ENCODE measurements at regions not wholly inside any gene's neighbourhood (a gene's known extent, or its start where the extent isn't known, plus 50 kb on each side); places are given as distances from the start of the nearest gene placed in this dataset.

DNA sequence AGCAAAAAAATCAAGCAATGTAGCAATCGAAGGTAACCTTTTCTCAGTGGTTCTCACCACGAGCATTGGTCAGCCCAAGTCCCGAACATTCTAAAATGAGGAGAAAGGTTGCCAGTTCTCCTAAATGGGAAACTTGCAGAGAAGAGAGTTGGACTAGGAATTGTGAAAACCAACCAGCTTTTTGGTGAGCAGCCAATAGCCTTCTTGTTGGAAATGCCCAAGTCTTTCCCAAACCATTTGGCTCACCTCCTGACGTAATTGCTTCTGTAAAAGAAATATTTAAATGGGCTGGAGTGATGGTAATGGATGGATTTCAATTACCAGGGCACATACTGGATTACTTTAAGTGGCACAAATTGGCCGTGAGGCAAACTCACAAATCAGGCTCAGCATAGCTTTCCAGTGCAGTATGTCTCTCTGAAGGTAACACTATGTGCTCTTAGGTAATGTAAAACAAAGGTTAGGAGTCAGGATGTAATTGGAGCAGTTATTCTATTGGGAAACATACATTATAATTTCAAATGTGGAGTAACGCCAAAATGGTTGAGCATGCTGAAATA lies 423.2 kb downstream of the KLF5 start:
- TF ChIP-seq PPARA (CRISPR knock-in tag; IDR thresholded peaks at IDR 0.05; ENCODE audit: borderline replicate concordance) (no peak), RARB (CRISPR knock-in tag; IDR thresholded peaks at IDR 0.05) (no peak), ZFP30 (CRISPR knock-in tag; IDR thresholded peaks at IDR 0.05) (no peak), TOX (CRISPR knock-in tag; IDR thresholded peaks at IDR 0.05; ENCODE audit: borderline replicate concordance) (no peak), TCF4 (CRISPR knock-in tag; IDR thresholded peaks at IDR 0.05; ENCODE audit: borderline replicate concordance) (no peak), ESRRG (CRISPR knock-in tag; IDR thresholded peaks at IDR 0.05) (no peak), ZNF8 (CRISPR knock-in tag; IDR thresholded peaks at IDR 0.05) (no peak)
- TF ChIP-seq, protein P1, sequence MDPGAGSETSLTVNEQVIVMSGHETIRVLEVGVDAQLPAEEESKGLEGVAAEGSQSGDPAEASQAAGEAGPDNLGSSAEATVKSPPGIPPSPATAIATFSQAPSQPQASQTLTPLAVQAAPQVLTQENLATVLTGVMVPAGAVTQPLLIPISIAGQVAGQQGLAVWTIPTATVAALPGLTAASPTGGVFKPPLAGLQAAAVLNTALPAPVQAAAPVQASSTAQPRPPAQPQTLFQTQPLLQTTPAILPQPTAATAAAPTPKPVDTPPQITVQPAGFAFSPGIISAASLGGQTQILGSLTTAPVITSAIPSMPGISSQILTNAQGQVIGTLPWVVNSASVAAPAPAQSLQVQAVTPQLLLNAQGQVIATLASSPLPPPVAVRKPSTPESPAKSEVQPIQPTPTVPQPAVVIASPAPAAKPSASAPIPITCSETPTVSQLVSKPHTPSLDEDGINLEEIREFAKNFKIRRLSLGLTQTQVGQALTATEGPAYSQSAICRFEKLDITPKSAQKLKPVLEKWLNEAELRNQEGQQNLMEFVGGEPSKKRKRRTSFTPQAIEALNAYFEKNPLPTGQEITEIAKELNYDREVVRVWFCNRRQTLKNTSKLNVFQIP (CRISPR knock-in tag; IDR thresholded peaks at IDR 0.05; ENCODE audit: borderline replicate concordance, low read depth) = no peak
- TF ChIP-seq, protein P2, sequence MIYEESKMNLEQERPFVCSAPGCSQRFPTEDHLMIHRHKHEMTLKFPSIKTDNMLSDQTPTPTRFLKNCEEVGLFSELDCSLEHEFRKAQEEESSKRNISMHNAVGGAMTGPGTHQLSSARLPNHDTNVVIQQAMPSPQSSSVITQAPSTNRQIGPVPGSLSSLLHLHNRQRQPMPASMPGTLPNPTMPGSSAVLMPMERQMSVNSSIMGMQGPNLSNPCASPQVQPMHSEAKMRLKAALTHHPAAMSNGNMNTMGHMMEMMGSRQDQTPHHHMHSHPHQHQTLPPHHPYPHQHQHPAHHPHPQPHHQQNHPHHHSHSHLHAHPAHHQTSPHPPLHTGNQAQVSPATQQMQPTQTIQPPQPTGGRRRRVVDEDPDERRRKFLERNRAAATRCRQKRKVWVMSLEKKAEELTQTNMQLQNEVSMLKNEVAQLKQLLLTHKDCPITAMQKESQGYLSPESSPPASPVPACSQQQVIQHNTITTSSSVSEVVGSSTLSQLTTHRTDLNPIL (CRISPR knock-in tag; IDR thresholded peaks at IDR 0.05; ENCODE audit: low read depth) = no peak
- TF ChIP-seq, protein P3, sequence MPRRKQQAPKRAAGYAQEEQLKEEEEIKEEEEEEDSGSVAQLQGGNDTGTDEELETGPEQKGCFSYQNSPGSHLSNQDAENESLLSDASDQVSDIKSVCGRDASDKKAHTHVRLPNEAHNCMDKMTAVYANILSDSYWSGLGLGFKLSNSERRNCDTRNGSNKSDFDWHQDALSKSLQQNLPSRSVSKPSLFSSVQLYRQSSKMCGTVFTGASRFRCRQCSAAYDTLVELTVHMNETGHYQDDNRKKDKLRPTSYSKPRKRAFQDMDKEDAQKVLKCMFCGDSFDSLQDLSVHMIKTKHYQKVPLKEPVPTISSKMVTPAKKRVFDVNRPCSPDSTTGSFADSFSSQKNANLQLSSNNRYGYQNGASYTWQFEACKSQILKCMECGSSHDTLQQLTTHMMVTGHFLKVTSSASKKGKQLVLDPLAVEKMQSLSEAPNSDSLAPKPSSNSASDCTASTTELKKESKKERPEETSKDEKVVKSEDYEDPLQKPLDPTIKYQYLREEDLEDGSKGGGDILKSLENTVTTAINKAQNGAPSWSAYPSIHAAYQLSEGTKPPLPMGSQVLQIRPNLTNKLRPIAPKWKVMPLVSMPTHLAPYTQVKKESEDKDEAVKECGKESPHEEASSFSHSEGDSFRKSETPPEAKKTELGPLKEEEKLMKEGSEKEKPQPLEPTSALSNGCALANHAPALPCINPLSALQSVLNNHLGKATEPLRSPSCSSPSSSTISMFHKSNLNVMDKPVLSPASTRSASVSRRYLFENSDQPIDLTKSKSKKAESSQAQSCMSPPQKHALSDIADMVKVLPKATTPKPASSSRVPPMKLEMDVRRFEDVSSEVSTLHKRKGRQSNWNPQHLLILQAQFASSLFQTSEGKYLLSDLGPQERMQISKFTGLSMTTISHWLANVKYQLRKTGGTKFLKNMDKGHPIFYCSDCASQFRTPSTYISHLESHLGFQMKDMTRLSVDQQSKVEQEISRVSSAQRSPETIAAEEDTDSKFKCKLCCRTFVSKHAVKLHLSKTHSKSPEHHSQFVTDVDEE (CRISPR knock-in tag; IDR thresholded peaks at IDR 0.05) = no peak
